LNCaP clone FGC (cell line): ENCODE measurements at regions not wholly inside any gene's neighbourhood (a gene's known extent, or its start where the extent isn't known, plus 50 kb on each side); places are given as distances from the start of the nearest gene placed in this dataset.

Experiments
- DNase-seq: peaks from one replicate; pipeline ENCODE4 v3.0.0-alpha.2; 2011; ENCODE audit warnings: low read depth
- H3K4me3 ChIP-seq: 2 replicates; pipeline ENCODE4 v1.5.1; 2011; ENCODE audit warnings: mild to moderate bottlenecking, low read depth, low read length, control low read depth
- TF ChIP-seq, protein P1 (sequence below): IDR thresholded peaks from 2 replicates; pipeline ENCODE4 v1.5.1; 2012; ENCODE audit warnings: mild to moderate bottlenecking; ENCODE audit not compliant: control insufficient read depth, insufficient read depth; ENCODE audit errors: extremely low read depth

DNA sequence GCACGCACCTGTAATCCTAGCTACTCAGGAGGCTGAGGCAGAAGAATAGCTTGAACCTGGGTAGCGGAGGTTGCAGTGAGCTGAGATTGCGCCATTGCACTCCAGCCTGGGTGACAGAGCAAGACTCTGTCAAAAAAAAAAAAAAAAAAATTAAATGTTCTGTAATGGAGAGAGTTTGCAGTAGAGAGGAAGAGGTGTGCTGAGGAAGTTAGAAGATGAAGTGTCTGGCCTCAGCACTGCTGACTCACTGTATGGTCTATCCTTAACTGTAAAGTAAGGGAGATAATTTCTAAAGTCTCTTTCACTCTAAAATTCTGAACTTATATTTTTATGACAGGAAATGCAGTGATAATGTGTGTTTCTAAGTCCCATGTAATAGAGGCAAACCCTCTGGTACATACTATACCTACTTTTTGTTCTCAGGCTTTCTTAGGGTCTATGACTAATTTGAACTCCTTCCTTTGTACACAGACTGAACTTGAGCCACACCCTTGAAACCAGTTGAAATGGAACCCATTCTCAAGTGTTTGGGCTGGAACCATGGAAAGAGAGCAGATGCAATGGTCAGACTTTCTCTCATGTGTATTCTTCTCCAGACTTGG lies 278.1 kb upstream of the FAR2 start:
- no peak overlapping the region for H3K4me3 ChIP-seq
- DNase-seq: no peak
- TF ChIP-seq, protein P1, sequence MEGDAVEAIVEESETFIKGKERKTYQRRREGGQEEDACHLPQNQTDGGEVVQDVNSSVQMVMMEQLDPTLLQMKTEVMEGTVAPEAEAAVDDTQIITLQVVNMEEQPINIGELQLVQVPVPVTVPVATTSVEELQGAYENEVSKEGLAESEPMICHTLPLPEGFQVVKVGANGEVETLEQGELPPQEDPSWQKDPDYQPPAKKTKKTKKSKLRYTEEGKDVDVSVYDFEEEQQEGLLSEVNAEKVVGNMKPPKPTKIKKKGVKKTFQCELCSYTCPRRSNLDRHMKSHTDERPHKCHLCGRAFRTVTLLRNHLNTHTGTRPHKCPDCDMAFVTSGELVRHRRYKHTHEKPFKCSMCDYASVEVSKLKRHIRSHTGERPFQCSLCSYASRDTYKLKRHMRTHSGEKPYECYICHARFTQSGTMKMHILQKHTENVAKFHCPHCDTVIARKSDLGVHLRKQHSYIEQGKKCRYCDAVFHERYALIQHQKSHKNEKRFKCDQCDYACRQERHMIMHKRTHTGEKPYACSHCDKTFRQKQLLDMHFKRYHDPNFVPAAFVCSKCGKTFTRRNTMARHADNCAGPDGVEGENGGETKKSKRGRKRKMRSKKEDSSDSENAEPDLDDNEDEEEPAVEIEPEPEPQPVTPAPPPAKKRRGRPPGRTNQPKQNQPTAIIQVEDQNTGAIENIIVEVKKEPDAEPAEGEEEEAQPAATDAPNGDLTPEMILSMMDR: no peak

DNA sequence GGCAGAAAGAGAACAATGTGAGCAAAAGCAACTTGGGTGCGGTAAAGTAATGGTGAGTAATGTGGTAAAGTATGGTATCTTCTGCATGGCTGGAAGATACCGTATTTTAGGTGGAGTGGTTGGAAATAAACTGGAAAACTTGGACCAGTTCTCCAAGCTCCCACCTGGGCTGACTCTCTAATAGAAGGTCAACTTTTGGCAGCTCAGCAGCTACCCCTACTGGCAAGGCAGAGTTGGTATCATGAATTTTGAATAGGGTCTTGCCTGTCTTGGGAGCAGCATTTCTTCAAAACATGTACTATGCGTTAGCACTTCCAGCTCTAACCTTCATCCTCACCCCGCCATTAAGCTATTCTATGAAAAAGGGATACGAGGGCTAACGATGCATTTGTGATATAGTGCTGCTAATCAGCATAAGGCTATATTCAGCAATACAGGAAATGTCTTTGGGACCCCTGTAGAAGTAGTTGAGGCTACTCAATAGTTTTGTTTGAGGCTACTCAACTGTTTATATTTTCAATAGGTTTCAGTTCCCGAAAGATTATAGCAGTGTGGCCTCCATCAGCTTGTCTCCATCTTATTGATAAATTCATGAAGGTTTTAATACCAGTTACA lies 276.3 kb upstream of the FAR2 start:
- peak; percentile 25 for DNase-seq
- TF ChIP-seq, protein P1: peak; percentile 78
- H3K4me3 ChIP-seq: no peak overlapping the region

DNA sequence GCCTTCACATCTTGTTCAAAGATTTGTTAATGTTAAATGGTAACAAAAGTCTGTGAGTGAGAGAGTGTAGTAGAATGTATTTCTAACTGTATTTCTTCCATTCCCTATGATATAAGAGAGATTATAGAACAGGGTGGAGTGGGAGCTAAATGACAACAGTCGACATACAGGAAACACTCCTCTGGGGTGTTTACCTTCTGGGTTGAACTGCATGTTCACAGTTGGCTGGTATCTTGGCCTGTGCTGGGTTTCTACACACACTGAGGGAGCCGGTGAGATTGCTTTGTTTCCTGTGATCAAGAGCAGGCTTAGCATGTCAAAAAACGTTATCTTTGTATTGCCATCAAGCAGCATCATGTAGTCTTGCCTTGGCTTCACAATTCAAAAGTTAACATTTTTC lies 274.3 kb upstream of the FAR2 start:
- no peak overlapping the region for H3K4me3 ChIP-seq
- DNase-seq: no peak
- TF ChIP-seq, protein P1: no peak

DNA sequence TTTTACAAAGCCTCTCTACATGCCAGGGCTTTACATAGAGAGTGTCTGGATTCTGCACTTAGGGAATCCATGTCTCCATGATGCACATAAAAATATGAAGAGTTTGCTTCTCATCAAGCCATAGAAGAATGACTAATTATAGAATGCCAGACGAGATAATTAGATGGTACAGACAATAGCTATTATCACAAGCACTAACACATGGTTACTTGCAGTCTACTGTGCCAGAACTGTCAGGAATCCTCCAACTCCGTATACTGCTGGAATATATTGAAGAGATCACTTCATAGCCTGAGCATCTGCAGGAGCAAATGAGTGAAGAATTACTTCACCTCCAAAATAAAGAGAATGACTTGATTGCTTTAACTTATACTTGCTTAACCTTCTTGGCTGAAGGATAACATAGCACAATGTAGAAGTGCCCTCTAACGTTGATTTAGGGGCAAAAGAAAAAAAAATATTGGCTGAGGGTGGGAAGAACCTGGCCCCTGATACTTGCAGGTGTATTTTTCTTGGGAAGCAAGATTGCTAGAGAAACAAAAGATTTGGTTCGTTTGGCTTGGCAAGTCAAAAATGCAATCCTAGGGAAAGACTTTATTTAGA lies 272.8 kb upstream of the FAR2 start:
- no peak overlapping the region for H3K4me3 ChIP-seq
- no peak for DNase-seq
- TF ChIP-seq, protein P1: peak; percentile 34

DNA sequence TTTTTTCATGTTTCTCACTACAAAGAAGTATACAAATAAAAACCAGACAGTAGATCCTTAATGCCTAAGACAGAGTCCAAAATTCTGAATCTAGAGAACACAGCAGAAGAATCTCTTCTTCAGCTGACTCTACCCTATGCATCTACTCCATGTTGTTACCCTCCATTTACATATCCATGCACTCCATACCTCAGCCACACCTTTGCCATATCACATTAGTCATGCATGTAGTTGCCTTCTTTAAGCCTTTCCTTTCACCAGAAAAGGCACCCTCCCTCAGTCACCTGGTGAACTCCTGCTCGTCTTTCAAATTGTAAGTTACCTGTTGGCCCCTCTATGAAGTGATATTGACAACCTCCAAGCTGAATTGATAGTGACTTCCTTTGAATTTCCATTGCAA lies 271.2 kb upstream of the FAR2 start:
- DNase-seq: no peak
- H3K4me3 ChIP-seq: no peak overlapping the region
- TF ChIP-seq, protein P1: no peak

DNA sequence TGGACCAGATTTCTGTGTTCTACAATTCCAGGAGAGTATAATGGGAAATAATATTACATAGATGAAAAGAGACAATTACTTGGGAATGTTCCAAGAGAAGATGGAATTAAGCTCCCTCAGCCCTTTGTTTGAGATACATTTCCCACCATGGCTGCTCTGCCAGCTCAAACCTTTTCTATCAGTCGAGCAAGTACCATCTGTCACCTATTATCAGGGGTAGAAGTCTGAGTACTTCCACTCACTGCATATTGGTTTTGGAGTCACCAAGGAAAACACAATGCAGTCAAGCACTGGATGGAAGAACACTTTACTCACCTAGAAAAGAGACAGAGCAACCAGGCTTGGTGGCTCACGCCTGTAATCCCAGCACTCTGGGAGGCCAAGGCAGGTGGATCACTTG lies 270.4 kb upstream of the FAR2 start:
- TF ChIP-seq, protein P1: no peak
- H3K4me3 ChIP-seq: no peak overlapping the region
- no peak for DNase-seq
